Upper lobe of right lung (tissue), 1 donor: ENCODE measurements at regions not wholly inside any gene's neighbourhood (a gene's known extent, or its start where the extent isn't known, plus 50 kb on each side); places are given as distances from the start of the nearest gene placed in this dataset.
"Not testable (repeated sequence)": the region's sequence is repeated elsewhere in the genome, so short reads cannot be mapped to it uniquely, and the experiment has no call there.

Experiments used
- ATAC-seq: fragments of 200-7000 bp; cut with Tn5 transposase; one replicate; pipeline ENCODE4 v1.9.1; 2020; ENCODE audit warnings: mild to moderate bottlenecking, moderate library complexity
- DNase-seq: peaks from one replicate; pipeline ENCODE4 v3.0.0-alpha.2; 2020
- H3K27ac ChIP-seq: fragments of 200-600 bp; one replicate; pipeline ENCODE4 v1.8.0; 2022
- H3K27me3 ChIP-seq: fragments of 200-600 bp; one replicate; pipeline ENCODE4 v1.8.0; 2022; ENCODE audit warnings: mild to moderate bottlenecking
- H3K36me3 ChIP-seq: fragments of 200-600 bp; one replicate; pipeline ENCODE4 v1.8.0; 2022
- H3K4me1 ChIP-seq: fragments of 200-600 bp; one replicate; pipeline ENCODE4 v1.8.0; 2022
- H3K4me3 ChIP-seq: fragments of 200-600 bp; one replicate; pipeline ENCODE4 v1.8.0; 2022; ENCODE audit warnings: mild to moderate bottlenecking
- H3K9me3 ChIP-seq: fragments of 200-600 bp; one replicate; pipeline ENCODE4 v1.8.0; 2022
- CTCF ChIP-seq: fragments of 200-600 bp; IDR thresholded peaks from one replicate; pipeline ENCODE4 v1.8.0; 2022; ENCODE audit warnings: antibody characterized with exemption
- intact Hi-C: fragments of 100-400 bp; cut with DNase I; formaldehyde crosslinking; loops from one replicate; pipeline ENCODE4 v1.11.0; 2022
- donor health status: DM: no; HTN: yes; CAD: no; lungs with severe emphysema.

DNA sequence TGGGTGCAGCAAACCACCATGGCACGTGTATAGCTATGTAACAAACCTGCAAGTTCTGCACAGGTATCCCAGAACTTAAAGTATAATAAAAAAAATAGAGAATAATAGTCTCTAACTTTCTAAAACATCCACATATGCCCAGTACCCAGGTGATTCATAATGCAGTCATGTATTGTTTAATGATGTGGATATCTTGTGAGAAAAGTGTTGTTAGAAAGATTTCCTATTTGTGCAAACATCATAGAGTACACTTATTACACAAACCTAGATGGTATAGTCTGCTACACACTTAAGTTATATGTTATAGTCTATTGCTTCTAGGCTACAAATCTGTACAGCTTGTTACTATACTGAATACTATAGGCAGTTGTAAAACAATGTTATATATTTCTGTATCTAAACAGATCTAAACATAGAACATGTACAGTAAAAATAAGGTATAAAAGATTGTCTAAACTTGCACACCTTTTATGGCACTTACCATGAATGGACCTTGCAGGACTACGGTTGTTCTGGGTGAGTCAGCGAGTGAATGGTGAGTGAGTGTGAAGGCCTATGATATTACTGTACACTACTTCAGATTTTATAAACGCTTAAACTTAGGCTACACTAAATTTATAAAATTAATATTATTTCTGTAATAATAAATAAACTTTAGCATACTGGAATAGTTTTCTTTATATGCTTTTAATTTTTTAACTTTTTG is 232.2 kb upstream of the SLIT2 start:
- intact Hi-C loops, result no loop called here
- DNase-seq (no peak), ATAC-seq (no peak)
- no peaks in the 10 kb centered on the region for H3K36me3 ChIP-seq
- no peaks in the 10 kb centered on the region for H3K9me3 ChIP-seq
- TF ChIP-seq CTCF, result no peak
- H3K4me3 ChIP-seq, result no peak overlapping the region
- H3K27me3 ChIP-seq, result no peaks in the 10 kb centered on the region
- no peaks in the 10 kb centered on the region for H3K4me1 ChIP-seq
- no peak overlapping the region for H3K27ac ChIP-seq

- ATAC-seq, result no peak
- Histone ChIP-seq H3K27me3 (no peaks in the 10 kb centered on the region), H3K4me1 (no peaks in the 10 kb centered on the region), H3K27ac (no peak overlapping the region), H3K4me3 (no peak overlapping the region), H3K36me3 (no peaks in the 10 kb centered on the region), H3K9me3 (no peaks in the 10 kb centered on the region)
- DNase-seq, result no peak
- intact Hi-C loops, result no loop called here
- TF ChIP-seq CTCF, result no peak
Measured at GRCh38 chr4:20017777-20018115, 234.0 kb upstream of the SLIT2 start.

DNA sequence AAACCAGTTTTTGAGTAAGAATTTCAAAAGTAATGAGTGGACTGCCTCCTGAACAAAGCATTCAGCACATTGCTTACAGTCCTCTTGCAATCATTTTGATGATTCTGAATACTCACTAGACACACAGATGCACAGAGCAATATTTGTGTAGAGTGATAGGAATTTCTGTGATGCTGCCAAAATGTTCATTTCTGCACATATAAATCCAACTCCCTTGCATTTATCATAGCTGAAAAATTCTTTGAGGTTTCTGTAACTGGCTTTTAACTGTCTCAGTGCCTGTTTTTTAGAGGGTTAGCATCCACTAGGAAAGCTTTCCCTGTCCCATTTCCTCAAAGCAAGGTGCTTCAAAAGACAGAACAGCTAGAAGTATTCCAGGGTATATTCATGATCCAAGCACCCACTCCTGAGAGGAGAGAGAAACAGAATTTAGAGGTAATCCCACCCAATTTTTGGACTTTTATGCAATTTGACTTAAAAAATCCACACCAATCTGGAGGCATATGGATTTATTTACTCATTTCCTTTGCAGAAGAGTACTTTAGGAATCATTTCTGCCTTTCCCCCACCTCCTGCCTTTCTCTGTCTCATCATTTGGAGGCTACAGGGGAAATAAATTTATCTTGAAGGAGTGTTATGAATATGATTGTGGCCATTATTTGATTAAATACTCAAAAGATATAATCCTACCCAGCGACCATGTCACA is 234.5 kb upstream of the SLIT2 start:
- intact Hi-C loops, result no loop called here
- no peak for TF ChIP-seq CTCF
- Histone ChIP-seq H3K4me3 (no peak overlapping the region), H3K4me1 (no peaks in the 10 kb centered on the region), H3K27ac (no peak overlapping the region), H3K36me3 (no peaks in the 10 kb centered on the region), H3K9me3 (no peaks in the 10 kb centered on the region), H3K27me3 (no peaks in the 10 kb centered on the region)
- ATAC-seq, result no peak
- DNase-seq, result no peak

DNA sequence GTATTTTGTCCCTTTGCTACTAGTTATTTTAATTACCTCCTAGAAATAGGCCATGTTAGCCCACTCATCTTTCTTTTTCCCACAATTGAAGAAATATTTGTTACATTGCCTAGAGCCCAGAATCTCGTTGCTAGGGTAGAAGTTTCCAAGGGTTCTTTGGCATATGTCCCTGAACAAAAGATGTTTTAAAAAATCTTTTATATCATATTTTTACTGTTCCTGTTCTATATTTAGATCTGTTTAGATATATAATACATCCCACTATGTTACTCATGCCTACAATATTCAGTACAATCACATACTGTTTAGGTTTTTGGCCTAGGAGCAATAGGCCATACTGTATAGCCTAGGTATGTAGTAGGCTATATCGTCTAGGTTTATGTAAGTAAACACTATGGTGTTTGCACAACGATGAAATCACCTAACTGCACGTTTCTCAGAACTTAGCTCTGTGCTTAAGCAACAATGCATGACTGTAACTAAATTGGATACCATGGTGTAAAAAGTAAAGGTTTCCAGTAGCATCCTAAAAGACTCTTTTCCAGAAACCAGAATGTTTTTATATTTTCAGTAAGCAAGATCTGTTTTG is 236.0 kb upstream of the SLIT2 start:
- Histone ChIP-seq H3K9me3 (no peaks in the 10 kb centered on the region), H3K4me3 (no peak overlapping the region), H3K36me3 (no peaks in the 10 kb centered on the region), H3K4me1 (no peaks in the 10 kb centered on the region), H3K27ac (no peak overlapping the region), H3K27me3 (no peaks in the 10 kb centered on the region)
- no peak for TF ChIP-seq CTCF
- ATAC-seq (no peak), DNase-seq (no peak)
- intact Hi-C loops, result no loop called here

- ATAC-seq, H3K27ac ChIP-seq, DNase-seq, H3K9me3 ChIP-seq, H3K27me3 ChIP-seq, H3K4me1 ChIP-seq, H3K36me3 ChIP-seq, intact Hi-C loops, H3K4me3 ChIP-seq: not testable (repeated sequence)
Measured at GRCh38 chr4:20003836-20004558, 247.7 kb upstream of the SLIT2 start.
